Fibroblast of villous mesenchyme (primary cell): ENCODE measurements at regions not wholly inside any gene's neighbourhood (a gene's known extent, or its start where the extent isn't known, plus 50 kb on each side); places are given as distances from the start of the nearest gene placed in this dataset.

ENCODE experiments used
- DNase-seq: peaks from one replicate; pipeline ENCODE4 v3.0.0-alpha.2; 2010; ENCODE audit warnings: low read depth
- H3K4me3 ChIP-seq: 2 replicates; pipeline ENCODE4 v1.5.1; 2011; ENCODE audit warnings: low read depth, mild to moderate bottlenecking, low read length
- CTCF ChIP-seq: IDR thresholded peaks from 2 replicates; pipeline ENCODE4 v1.5.1; 2012; ENCODE audit warnings: low read depth, mild to moderate bottlenecking, low read length; ENCODE audit not compliant: insufficient read depth

GRCh38 chr3:21260507-21260906 lies 490.5 kb downstream of the ZNF385D start:
- TF ChIP-seq CTCF: no peak
- DNase-seq: no peak
- no peak overlapping the region for H3K4me3 ChIP-seq

- no peak for DNase-seq
- H3K4me3 ChIP-seq: no peak overlapping the region
- TF ChIP-seq CTCF: no peak
Measured at GRCh38 chr3:21259896-21260295, 491.1 kb downstream of the ZNF385D start.

GRCh38 chr3:21256932-21257331 lies 494.1 kb downstream of the ZNF385D start:
- no peak for TF ChIP-seq CTCF
- no peak for DNase-seq
- no peak overlapping the region for H3K4me3 ChIP-seq

GRCh38 chr3:21238661-21239060 lies 512.3 kb downstream of the ZNF385D start:
- TF ChIP-seq CTCF: no peak
- no peak for DNase-seq
- H3K4me3 ChIP-seq: no peak overlapping the region

GRCh38 chr3:21237638-21238037 lies 513.4 kb downstream of the ZNF385D start:
- DNase-seq: no peak
- no peak overlapping the region for H3K4me3 ChIP-seq
- no peak for TF ChIP-seq CTCF

GRCh38 chr3:21235491-21235890 lies 515.5 kb downstream of the ZNF385D start:
- TF ChIP-seq CTCF: no peak
- no peak overlapping the region for H3K4me3 ChIP-seq
- no peak for DNase-seq

GRCh38 chr3:21234933-21235332 lies 516.1 kb downstream of the ZNF385D start:
- no peak for DNase-seq
- TF ChIP-seq CTCF: no peak
- no peak overlapping the region for H3K4me3 ChIP-seq
